ENCODE measurements at regions not wholly inside any gene's neighbourhood (a gene's known extent, or its start where the extent isn't known, plus 50 kb on each side); places are given as distances from the start of the nearest gene placed in this dataset.

DNA sequence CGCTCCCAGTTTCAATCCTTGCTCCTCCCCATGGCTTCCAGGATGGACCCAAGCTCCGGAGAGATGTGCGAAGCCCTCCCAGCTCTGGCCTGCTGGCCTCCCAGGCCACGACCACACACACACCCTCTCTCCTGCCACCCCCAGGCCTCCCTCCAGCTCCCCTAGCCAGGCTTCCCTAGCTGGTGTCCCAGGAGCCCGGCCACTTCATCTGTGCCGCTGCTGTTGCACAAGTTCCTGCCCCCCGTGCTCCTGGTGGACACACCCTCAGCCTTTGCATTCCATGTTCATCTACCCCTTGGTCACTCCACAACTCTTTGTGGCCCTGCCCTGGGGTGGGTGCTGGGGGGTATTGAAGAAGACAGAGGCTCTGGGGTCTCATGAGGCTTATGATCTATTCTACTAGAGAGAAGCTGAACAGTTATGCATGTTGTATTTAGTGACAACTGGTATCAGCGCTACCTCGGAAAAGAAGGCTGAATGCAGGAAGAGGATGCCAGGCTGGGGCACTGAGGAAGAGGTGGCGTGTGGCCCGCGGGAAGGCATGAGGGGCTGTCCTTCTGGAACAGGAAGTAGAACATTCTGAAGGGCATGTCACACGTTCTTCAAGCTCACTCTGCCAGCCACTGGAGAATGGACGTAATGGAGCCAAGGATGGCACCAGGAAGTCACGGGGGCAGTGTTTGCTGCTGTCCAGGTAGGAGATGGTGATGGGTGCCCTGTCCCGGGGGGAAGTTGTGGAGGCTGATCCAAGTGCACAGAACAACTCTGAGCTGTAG, 172.4 kb downstream of the PSMG1 start:
- Histone ChIP-seq H3K4me3 (no peak overlapping the region), H3K36me3 (ENCODE audit: low read depth, missing control alignments) (no peaks in the 10 kb centered on the region), H3K27me3 (no peaks in the 10 kb centered on the region), H3K27ac (no peak overlapping the region), H3K4me1 (peaks cover 5% of the 10 kb centered on the region), H3K9me3 (no peaks in the 10 kb centered on the region)
- TF ChIP-seq, protein P1, sequence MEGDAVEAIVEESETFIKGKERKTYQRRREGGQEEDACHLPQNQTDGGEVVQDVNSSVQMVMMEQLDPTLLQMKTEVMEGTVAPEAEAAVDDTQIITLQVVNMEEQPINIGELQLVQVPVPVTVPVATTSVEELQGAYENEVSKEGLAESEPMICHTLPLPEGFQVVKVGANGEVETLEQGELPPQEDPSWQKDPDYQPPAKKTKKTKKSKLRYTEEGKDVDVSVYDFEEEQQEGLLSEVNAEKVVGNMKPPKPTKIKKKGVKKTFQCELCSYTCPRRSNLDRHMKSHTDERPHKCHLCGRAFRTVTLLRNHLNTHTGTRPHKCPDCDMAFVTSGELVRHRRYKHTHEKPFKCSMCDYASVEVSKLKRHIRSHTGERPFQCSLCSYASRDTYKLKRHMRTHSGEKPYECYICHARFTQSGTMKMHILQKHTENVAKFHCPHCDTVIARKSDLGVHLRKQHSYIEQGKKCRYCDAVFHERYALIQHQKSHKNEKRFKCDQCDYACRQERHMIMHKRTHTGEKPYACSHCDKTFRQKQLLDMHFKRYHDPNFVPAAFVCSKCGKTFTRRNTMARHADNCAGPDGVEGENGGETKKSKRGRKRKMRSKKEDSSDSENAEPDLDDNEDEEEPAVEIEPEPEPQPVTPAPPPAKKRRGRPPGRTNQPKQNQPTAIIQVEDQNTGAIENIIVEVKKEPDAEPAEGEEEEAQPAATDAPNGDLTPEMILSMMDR (IDR thresholded peaks at IDR 0.05), result no peak
- TF ChIP-seq POLR2A (IDR thresholded peaks at IDR 0.05), result no peak
- 88 to 92% methylated on average over 16 of the region's 16 CpGs for WGBS, 2 donors
- no peak for DNase-seq
- intact Hi-C loops (cut with DNase I; ENCODE audit: low total_unique reads), result no loop called here

GRCh38 chr21:39009587-39010225, 173.5 kb downstream of the PSMG1 start:
- Histone ChIP-seq H3K4me3 (no peak overlapping the region), H3K9me3 (no peaks in the 10 kb centered on the region), H3K36me3 (ENCODE audit: low read depth, missing control alignments) (no peaks in the 10 kb centered on the region), H3K27me3 (no peaks in the 10 kb centered on the region), H3K27ac (no peak overlapping the region), H3K4me1 (peaks cover 5% of the 10 kb centered on the region)
- TF ChIP-seq, protein P1 (IDR thresholded peaks at IDR 0.05), result no peak
- no peak for TF ChIP-seq POLR2A (IDR thresholded peaks at IDR 0.05)
- intact Hi-C loops (cut with DNase I; ENCODE audit: low total_unique reads), result no loop called here
- no peak for DNase-seq
- WGBS, 2 donors, result 50 to 69% methylated on average over 7 of the region's 7 CpGs

DNA sequence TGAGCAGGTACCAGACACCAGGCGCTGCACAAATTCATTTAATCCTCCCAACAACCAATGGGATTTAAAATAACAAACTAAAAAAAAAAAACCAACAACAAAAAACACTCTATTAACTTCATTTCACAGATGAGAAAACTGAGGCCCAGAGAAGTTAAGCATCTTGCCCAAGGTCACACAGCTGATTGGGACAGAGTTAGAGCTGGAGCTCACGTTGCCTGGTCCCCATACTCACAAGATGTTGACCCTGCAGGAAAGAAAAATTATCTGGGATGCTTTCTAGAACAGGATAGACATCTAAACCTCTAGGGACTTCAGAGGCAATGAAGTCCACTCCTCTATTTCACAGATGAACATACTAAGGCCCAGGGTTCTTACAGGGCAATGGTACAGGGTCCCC, 175.3 kb downstream of the PSMG1 start:
- peaks cover 10% of the 10 kb centered on the region for H3K4me1 ChIP-seq
- TF ChIP-seq, protein P1 (IDR thresholded peaks at IDR 0.05), result no peak
- no peak for TF ChIP-seq POLR2A (IDR thresholded peaks at IDR 0.05)
- intact Hi-C loops (cut with DNase I; ENCODE audit: low total_unique reads), result no loop called here
- no peaks in the 10 kb centered on the region for H3K27me3 ChIP-seq
- 84 to 86% methylated on average over 2 of the region's 2 CpGs for WGBS, 2 donors
- peak overlapping the region in 1 of 2 donors; percentile 76 for H3K27ac ChIP-seq
- H3K36me3 ChIP-seq (ENCODE audit: low read depth, missing control alignments), result no peaks in the 10 kb centered on the region
- H3K9me3 ChIP-seq, result no peaks in the 10 kb centered on the region
- H3K4me3 ChIP-seq, result no peak overlapping the region
- DNase-seq, result no peak

DNA sequence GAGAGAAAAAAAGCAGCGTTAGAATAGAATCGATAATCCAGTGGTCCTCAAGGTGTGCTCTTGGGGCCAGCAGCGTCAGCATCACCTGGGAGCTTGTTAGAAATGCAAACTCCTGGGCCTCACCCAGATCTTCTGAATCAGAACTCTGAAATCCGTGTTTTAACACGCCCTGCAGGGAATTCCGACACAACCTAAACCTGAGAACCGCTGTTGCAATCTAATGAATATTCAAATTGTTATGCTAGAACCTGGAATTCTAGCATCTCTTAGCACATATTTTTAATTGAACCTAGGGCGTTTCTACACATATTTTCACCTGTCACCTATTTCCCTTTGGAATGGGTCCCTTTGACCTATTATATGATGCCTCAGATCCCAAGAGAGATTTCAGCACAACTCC, 175.7 kb downstream of the PSMG1 start:
- Histone ChIP-seq H3K4me1 (peaks cover 10% of the 10 kb centered on the region), H3K27ac (peak overlapping the region in 1 of 2 donors; percentile 76), H3K9me3 (no peaks in the 10 kb centered on the region), H3K27me3 (no peaks in the 10 kb centered on the region), H3K36me3 (ENCODE audit: low read depth, missing control alignments) (no peaks in the 10 kb centered on the region), H3K4me3 (no peak overlapping the region)
- intact Hi-C loops (cut with DNase I; ENCODE audit: low total_unique reads), result no loop called here
- no peak for TF ChIP-seq POLR2A (IDR thresholded peaks at IDR 0.05)
- TF ChIP-seq, protein P1 (IDR thresholded peaks at IDR 0.05), result no peak
- WGBS, 2 donors, result 78 to 83% methylated on average over 8 of the region's 8 CpGs
- no peak for DNase-seq
